A204.1 (cell line): ENCODE measurements at regions not wholly inside any gene's neighbourhood (a gene's known extent, or its start where the extent isn't known, plus 50 kb on each side); places are given as distances from the start of the nearest gene placed in this dataset.

Experiments
- FAIRE-seq: peaks from 2 replicates; lab custom pipeline; 2012; peaks lifted over from hg19 to GRCh38; lab: Jason Lieb, UNC

DNA sequence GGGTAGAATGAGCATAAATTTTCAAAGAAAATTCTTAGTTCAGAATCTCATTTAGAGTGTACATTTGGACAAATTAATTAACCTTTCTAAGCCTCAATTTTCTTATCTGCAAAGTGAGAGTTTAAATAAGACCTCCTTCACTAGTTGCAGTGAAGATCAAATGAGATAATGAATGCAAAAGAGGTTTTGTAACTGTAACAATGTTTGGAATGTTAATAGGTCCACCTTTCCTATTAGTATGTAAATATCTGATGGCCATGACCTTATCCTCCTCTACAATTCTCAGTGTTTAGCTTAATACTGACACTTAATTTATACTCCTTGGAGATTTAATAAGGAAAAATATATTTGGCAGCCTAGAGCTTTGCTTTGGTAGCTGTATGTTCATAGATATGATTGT lies 138.8 kb downstream of the GABRG1 start:
- no peak for FAIRE-seq

DNA sequence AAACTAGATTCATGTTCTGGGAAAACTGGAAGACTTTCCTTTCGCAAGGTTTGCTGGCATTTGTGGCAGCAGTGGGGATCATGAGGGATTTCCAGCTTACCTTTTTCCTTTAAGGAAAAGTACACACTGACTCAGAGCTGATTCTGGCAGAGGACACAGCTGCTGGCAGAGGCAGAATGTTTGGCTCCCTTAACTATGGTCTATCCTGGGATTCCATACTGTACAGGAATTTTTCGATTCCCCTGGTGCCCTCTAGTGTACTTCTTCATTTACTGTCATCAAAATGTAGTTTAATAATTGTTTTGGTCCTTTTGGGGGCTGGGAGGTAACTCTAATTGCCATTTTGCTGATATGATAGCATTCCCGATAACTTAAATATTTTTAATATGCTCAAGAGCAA lies 152.7 kb downstream of the GABRG1 start:
- FAIRE-seq = no peak

- FAIRE-seq = no peak
Observed at GRCh38 chr4:45957353-45957752, 166.5 kb downstream of the GABRG1 start.

- no peak for FAIRE-seq
Observed at GRCh38 chr4:45954276-45954675, 169.6 kb downstream of the GABRG1 start.

DNA sequence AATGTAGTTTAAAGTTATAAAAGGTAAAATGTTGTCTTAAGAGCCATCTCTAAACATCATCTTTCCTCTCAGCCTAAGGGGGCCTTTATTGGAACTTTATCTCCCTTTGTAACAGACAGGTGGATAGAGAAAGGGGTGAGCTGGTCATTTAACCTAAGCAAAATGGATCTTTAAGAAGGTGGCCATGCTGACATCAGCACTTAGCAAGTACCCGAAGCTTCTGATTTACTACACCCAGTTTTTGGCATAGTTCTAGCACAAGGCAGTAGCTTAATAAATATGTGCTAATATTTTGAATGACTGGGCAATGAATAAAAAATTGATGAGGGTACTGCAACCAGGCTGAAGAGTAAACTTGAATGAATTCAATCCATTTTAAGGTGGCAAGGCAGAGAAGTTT lies 172.7 kb downstream of the GABRG1 start:
- no peak for FAIRE-seq

- FAIRE-seq = no peak
Observed at GRCh38 chr4:45946699-45947098, 177.2 kb downstream of the GABRG1 start.

DNA sequence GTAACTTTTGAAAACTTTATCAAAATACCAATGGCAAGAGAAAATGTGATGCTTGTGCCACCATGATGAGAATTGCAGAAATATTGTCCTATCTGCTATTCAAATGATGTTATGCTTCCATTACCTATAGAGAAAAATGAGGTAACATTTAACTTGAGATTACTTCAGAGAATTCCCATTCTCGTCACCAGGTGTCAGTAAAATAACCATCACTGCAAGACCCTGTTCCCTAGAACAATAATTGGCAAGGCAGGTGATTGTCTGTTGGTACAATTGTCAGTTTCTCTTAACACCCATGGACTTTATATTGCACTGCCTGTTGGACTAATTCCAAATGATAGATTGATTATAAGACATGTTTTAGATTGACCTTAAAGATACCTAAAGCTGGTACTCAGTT lies 179.9 kb downstream of the GABRG1 start:
- no peak for FAIRE-seq

DNA sequence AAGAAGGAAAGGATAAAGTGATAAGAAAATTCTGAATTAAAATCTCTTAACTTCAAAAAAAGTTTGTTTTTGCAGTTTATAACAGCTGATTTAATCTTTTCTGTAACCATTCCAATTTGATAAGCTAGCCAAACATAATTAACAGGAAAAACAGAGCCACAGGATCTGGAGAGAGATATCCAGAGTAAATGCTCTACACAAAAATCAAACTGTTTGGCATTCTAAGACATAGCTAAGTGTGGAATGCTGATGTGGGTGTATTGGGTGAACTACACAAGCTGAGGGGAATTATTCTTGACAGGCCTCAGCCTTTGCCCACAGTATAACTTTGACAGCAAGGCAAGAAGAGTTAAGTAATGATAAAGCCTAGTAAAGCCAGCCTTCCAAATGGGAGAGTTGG lies 184.8 kb downstream of the GABRG1 start:
- FAIRE-seq = no peak

GRCh38 chr4:45931154-45931553 lies 192.7 kb downstream of the GABRG1 start:
- FAIRE-seq = no peak

- FAIRE-seq = no peak
Observed at GRCh38 chr4:45927641-45928040, 196.2 kb downstream of the GABRG1 start.

DNA sequence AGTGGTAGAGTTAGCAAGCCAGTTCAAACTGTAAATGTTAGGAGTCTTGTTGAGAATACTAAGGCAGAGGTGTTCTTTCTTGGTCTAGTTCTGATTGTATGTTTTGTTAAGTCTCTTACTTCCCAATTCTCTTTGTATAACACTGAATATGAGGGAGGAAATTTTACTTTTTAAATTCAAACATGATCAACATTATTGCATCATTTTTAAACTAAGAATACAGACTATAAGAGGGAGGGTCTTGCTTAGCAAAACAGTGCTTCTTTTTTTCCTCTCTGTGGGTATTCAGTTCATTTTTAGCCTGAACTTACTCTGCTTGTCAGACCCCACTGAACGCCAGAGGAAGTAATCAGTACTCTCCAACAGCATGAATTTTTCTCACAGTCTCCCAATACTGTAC lies 198.0 kb downstream of the GABRG1 start:
- no peak for FAIRE-seq

GRCh38 chr4:45920861-45921260 lies 203.0 kb downstream of the GABRG1 start:
- no peak for FAIRE-seq

- no peak for FAIRE-seq
Observed at GRCh38 chr4:45910511-45910910, 213.3 kb downstream of the GABRG1 start.

- FAIRE-seq = no peak
Observed at GRCh38 chr4:45897946-45898585, 225.8 kb downstream of the GABRG1 start.

- no peak for FAIRE-seq
Observed at GRCh38 chr4:45883421-45883820, 240.4 kb downstream of the GABRG1 start.

GRCh38 chr4:45876235-45876890 lies 247.5 kb downstream of the GABRG1 start:
- FAIRE-seq = no peak

DNA sequence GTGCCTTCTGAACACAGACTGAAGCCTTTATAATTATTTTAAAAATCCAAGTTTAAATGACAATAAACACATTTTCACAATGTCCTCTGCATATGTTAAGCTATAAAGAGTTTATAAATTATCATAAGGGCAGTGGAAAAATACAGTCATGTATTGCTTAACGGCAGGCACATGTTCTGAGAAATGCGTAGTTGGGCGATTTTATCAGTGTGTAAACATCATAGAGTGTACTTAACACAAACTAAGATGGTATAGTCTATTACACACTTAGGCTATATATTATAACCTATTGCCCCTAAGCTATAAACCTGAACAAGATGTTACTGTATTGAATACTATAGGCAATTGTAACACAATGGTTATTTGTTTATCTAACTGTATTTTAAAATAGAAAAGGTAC lies 254.7 kb downstream of the GABRG1 start:
- no peak for FAIRE-seq

GRCh38 chr4:45865781-45866180 lies 258.1 kb downstream of the GABRG1 start:
- FAIRE-seq = no peak

DNA sequence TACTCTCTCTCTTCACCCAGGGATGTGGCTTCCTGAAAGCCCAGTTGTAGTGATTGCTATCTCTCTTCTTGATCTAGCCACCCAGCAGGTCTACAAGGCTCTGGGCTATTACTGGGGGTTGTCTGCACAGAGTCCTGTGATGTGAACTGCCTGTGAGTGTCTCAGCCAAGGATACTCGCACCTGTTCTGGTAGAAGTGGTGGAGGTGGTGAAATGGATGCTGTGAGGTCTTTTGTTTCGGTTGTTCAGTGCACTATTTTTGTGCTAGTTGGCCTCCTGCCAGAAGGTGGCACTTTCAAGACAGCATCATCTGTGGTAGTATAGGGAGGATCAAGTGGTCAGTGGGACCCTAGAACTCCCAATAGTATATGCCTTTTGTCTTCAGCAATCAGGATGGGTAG lies 268.0 kb downstream of the GABRG1 start:
- FAIRE-seq = no peak

DNA sequence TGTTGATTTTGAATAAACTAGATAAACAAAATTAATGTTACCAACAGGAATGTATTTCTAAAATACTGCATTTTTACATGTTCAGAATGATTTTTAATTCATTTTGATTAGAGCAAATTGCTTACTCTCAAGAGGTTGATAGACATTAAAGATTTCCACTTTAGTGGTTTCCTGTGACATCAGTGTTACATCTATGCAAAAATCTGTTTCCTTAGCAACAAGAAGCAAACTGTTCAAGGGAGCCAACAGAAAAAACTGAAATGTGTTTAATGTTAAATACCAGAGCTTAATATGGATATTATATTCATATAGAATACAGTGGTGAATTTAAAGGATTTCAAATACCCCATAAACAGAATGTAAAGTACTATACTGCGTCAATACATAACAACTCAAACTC lies 277.8 kb downstream of the GABRG1 start:
- no peak for FAIRE-seq

- FAIRE-seq = no peak
Observed at GRCh38 chr4:45841791-45842190, 282.1 kb downstream of the GABRG1 start.

- FAIRE-seq = no peak
Observed at GRCh38 chr4:45831692-45832091, 292.2 kb downstream of the GABRG1 start.

GRCh38 chr4:45803994-45804393 lies 319.9 kb downstream of the GABRG1 start:
- FAIRE-seq = no peak

- FAIRE-seq = no peak
Observed at GRCh38 chr4:45795135-45795534, 328.7 kb downstream of the GABRG1 start.
